Adrenal gland (tissue), 9 donors: ENCODE measurements at regions not wholly inside any gene's neighbourhood (a gene's known extent, or its start where the extent isn't known, plus 50 kb on each side); places are given as distances from the start of the nearest gene placed in this dataset.

Experiments used
- DNase-seq, 7 donors: peaks; one replicate each; pipeline ENCODE4 v3.0.0-alpha.2; 2019 to 2020
- H3K27ac ChIP-seq, 5 donors: fragments of 200-600 bp; sonication (generic) in 4 of 5; 1 replicate in 3 of 5; 2 replicates in 2 of 5; pipeline versions ENCODE4 v1.5.1 to v1.8.0; 2016 to 2020; ENCODE audit warnings: mild to moderate bottlenecking in 1 of 5
- H3K27me3 ChIP-seq: fragments of 200-600 bp; 2 replicates; pipeline ENCODE4 v1.8.0; 2021
- H3K36me3 ChIP-seq, 2 donors: fragments of 200-600 bp; replicated peaks in 1 of 2; 1 replicate in 1 of 2; 2 replicates in 1 of 2; pipeline versions ENCODE4 v1.5.1 to v1.8.0; 2018 to 2022
- H3K4me1 ChIP-seq, 2 donors: fragments of 200-600 bp; replicated peaks in 1 of 2; 1 replicate in 1 of 2; 2 replicates in 1 of 2; pipeline versions ENCODE4 v1.5.1 to v1.8.0; 2018 to 2021
- H3K4me3 ChIP-seq, 4 donors: fragments of 200-600 bp; sonication (generic) in 3 of 4; one replicate each; pipeline ENCODE4 v1.5.1; 2016 to 2018
- H3K9me3 ChIP-seq, 3 donors: fragments of 200-600 bp; sonication (generic) in 1 of 3; replicated peaks in 1 of 3; 1 replicate in 2 of 3; 2 replicates in 1 of 3; pipeline versions ENCODE4 v1.5.1 to v1.8.0; 2016 to 2021
- CTCF ChIP-seq, 6 experiments: fragments of 450-650 bp in 4 of 6; fragments of 200-600 bp in 2 of 6; sonication (generic) in 1 of 6; IDR thresholded peaks; 1 replicate in 5 of 6; 2 replicates in 1 of 6; pipeline versions ENCODE4 v1.5.1 to v1.8.0; 2016 to 2021; ENCODE audit warnings: antibody characterized with exemption in 6 of 6, mild to moderate bottlenecking in 2 of 6, moderate library complexity in 1 of 6
- POLR2A ChIP-seq, 2 donors: fragments of 450-650 bp; IDR thresholded peaks; one replicate each; pipeline ENCODE4 v1.6.1; 2017; ENCODE audit warnings: antibody characterized with exemption in 2 of 2, mild to moderate bottlenecking in 2 of 2, moderate library complexity in 1 of 2
- WGBS, 4 donors: extraction: QIAGEN DNeasy Blood & Tissue Kit in 2 of 4; methylation state at CpG; one replicate each; pipeline versions ENCODE4 v1.1.5 to v1.1.7; 2013 to 2017; 5-methylcytosine and 5-hydroxymethylcytosine counted together
- intact Hi-C, 2 donors: fragments of 100-400 bp; cut with DNase I; formaldehyde crosslinking; loops; one replicate each; pipeline versions ENCODE4 v1.14.1 to v1.15.0; 2022 to 2023
- donor health status: healthy with polysubstance abuse.
- donor health status: Bipolar disorder and iron deficiency.
- donor health status: DM: yes; HTN: yes; CAD: no.
- donor health status: DM: no; HTN: no; CAD: no.
- donor health status: DM: no; HTN: no; CAD: no.

- intact Hi-C loops: no loop called here
- DNase-seq: no peak
- Histone ChIP-seq H3K27ac (no peak overlapping the region), H3K36me3 (no peaks in the 10 kb centered on the region), H3K4me3 (no peak overlapping the region), H3K9me3 (no peaks in the 10 kb centered on the region), H3K4me1 (no peaks in the 10 kb centered on the region), H3K27me3 (no peaks in the 10 kb centered on the region)
- TF ChIP-seq POLR2A (IDR thresholded peaks at IDR 0.05): no peak
- TF ChIP-seq CTCF (IDR thresholded peaks at IDR 0.05): no peak
- WGBS, 4 donors: 56 to 81% (median 66%) methylated on average over 1 of the region's 1 CpG
Observed at GRCh38 chr3:187880441-187880840, 135.2 kb upstream of the BCL6 start.

GRCh38 chr3:187880851-187881250, 135.6 kb upstream of the BCL6 start:
- H3K27ac ChIP-seq: no peak overlapping the region
- TF ChIP-seq CTCF (IDR thresholded peaks at IDR 0.05) (no peak), POLR2A (IDR thresholded peaks at IDR 0.05) (no peak)
- no peaks in the 10 kb centered on the region for H3K9me3 ChIP-seq
- H3K4me3 ChIP-seq: no peak overlapping the region
- WGBS, 4 donors: 73 to 83% (median 80%) methylated on average over 1 of the region's 1 CpG
- H3K4me1 ChIP-seq: no peaks in the 10 kb centered on the region
- no peaks in the 10 kb centered on the region for H3K36me3 ChIP-seq
- DNase-seq: no peak
- intact Hi-C loops: no loop called here
- no peaks in the 10 kb centered on the region for H3K27me3 ChIP-seq

- H3K27ac ChIP-seq: peak overlapping the region in 1 of 5 donors; percentile 79
Observed at GRCh38 chr3:187888701-187889100, 143.4 kb upstream of the BCL6 start.

DNA sequence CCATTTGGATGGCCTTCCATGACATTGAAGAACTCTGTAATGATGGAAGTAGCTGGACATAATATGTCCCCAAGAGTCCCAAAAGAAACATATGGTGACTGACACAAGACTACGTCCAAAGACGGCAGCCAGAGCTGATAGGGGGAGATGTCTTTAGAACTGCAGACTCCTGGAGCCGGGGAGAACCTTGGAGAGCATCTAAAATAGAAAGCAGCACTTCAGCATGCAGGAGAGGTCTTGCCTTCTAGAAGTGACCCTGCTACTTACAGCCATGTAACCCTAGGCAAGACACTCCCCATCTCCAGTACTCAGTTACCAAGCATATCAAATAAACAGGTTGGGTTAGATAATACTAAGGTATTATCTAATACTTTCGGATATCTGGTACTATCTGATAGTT, 143.8 kb upstream of the BCL6 start:
- Histone ChIP-seq H3K27me3 (no peaks in the 10 kb centered on the region), H3K4me3 (no peak overlapping the region), H3K36me3 (no peaks in the 10 kb centered on the region), H3K9me3 (no peaks in the 10 kb centered on the region), H3K27ac (peak overlapping the region in 2 of 5 donors; percentile 37 to 79), H3K4me1 (peaks cover 0 to 5% of the 10 kb centered on the region in 2 donors)
- no peak for DNase-seq
- intact Hi-C loops: no loop called here
- WGBS, 4 donors: 74 to 90% (median 89%) methylated on average over 4 of the region's 4 CpGs
- TF ChIP-seq POLR2A (IDR thresholded peaks at IDR 0.05) (no peak), CTCF (IDR thresholded peaks at IDR 0.05) (no peak)

More at GRCh38 chr3:187888701-187889100, 143.4 kb upstream of the BCL6 start:
- Histone ChIP-seq H3K27me3 (no peaks in the 10 kb centered on the region), H3K4me3 (no peak overlapping the region), H3K4me1 (peaks cover 0 to 5% of the 10 kb centered on the region in 2 donors), H3K36me3 (no peaks in the 10 kb centered on the region), H3K9me3 (no peaks in the 10 kb centered on the region)
- intact Hi-C loops: no loop called here
- no peak for DNase-seq
- no peak for TF ChIP-seq POLR2A (IDR thresholded peaks at IDR 0.05)
- no peak for TF ChIP-seq CTCF (IDR thresholded peaks at IDR 0.05)
- 56 to 82% (median 77%) methylated on average over 1 of the region's 1 CpG for WGBS, 4 donors
